ENCODE measurements at regions not wholly inside any gene's neighbourhood (a gene's known extent, or its start where the extent isn't known, plus 50 kb on each side); places are given as distances from the start of the nearest gene placed in this dataset.

GRCh38 chr3:178960918-178961317 is 110.7 kb downstream of the ZMAT3 start:
- Histone ChIP-seq H3K36me3 (ENCODE audit: control insufficient read depth, insufficient read depth, low read length) (no peaks in the 10 kb centered on the region), H3K4me3 (ENCODE audit: low read length) (no peak overlapping the region), H3K27ac (ENCODE audit: low read depth, low read length) (no peak overlapping the region), H3K27me3 (ENCODE audit: control insufficient read depth, insufficient read depth, low read length, poor library complexity, severe bottlenecking) (peaks cover 11% of the 10 kb centered on the region), H3K9ac (ENCODE audit: extremely low read depth, low read length, poor library complexity, severe bottlenecking) (no peak overlapping the region), H3K9me3 (ENCODE audit: control insufficient read depth, low read length) (no peaks in the 10 kb centered on the region), H3K4me1 (ENCODE audit: control insufficient read depth, insufficient read depth, low read length) (peaks cover 7% of the 10 kb centered on the region)
- DNase-seq = no peak
- peaks cover 25% of the 10 kb centered on the region for H3K27me3 Mint-ChIP-seq (ENCODE audit: insufficient read depth)
- no peak overlapping the region for H3K4me3 Mint-ChIP-seq
- no peaks in the 10 kb centered on the region for H3K9me3 Mint-ChIP-seq
- no peaks in the 10 kb centered on the region for H3K36me3 Mint-ChIP-seq (ENCODE audit: low read depth)
- TF ChIP-seq CTCF (conservative IDR thresholded peaks at IDR 0.05) = no peak
- H3K4me1 Mint-ChIP-seq = peaks cover 36% of the 10 kb centered on the region
- no peak overlapping the region for H3K27ac Mint-ChIP-seq

- H3K4me1 Mint-ChIP-seq = peaks cover 36% of the 10 kb centered on the region
- WGBS, 2 experiments (ENCODE audit: insufficient coverage in 1 of 2, insufficient read length in 1 of 2) = 85 to 87% methylated on average over 1 to 3 of the region's 3 CpGs
- peaks cover 21% of the 10 kb centered on the region for H3K27me3 Mint-ChIP-seq (ENCODE audit: insufficient read depth)
- Histone ChIP-seq H3K36me3 (ENCODE audit: control insufficient read depth, insufficient read depth, low read length) (no peaks in the 10 kb centered on the region), H3K27me3 (ENCODE audit: control insufficient read depth, insufficient read depth, low read length, poor library complexity, severe bottlenecking) (peaks cover 3% of the 10 kb centered on the region), H3K9ac (ENCODE audit: extremely low read depth, low read length, poor library complexity, severe bottlenecking) (no peak overlapping the region), H3K27ac (ENCODE audit: low read depth, low read length) (no peak overlapping the region), H3K9me3 (ENCODE audit: control insufficient read depth, low read length) (no peaks in the 10 kb centered on the region), H3K4me3 (ENCODE audit: low read length) (no peak overlapping the region), H3K4me1 (ENCODE audit: control insufficient read depth, insufficient read depth, low read length) (peaks cover 7% of the 10 kb centered on the region)
- TF ChIP-seq CTCF (conservative IDR thresholded peaks at IDR 0.05) = no peak
- H3K27ac Mint-ChIP-seq = no peak overlapping the region
- H3K9me3 Mint-ChIP-seq = no peaks in the 10 kb centered on the region
- no peak for DNase-seq
- H3K4me3 Mint-ChIP-seq = no peak overlapping the region
- no peaks in the 10 kb centered on the region for H3K36me3 Mint-ChIP-seq (ENCODE audit: low read depth)
Measured at GRCh38 chr3:178960181-178960580, 111.4 kb downstream of the ZMAT3 start.

GRCh38 chr3:178950676-178951075 is 120.9 kb downstream of the ZMAT3 start:
- no peak for DNase-seq
- Histone ChIP-seq H3K36me3 (ENCODE audit: control insufficient read depth, insufficient read depth, low read length) (no peaks in the 10 kb centered on the region), H3K9me3 (ENCODE audit: control insufficient read depth, low read length) (peaks cover 12% of the 10 kb centered on the region), H3K9ac (ENCODE audit: extremely low read depth, low read length, poor library complexity, severe bottlenecking) (no peak overlapping the region), H3K27ac (ENCODE audit: low read depth, low read length) (no peak overlapping the region), H3K4me3 (ENCODE audit: low read length) (no peak overlapping the region), H3K4me1 (ENCODE audit: control insufficient read depth, insufficient read depth, low read length) (no peaks in the 10 kb centered on the region), H3K27me3 (ENCODE audit: control insufficient read depth, insufficient read depth, low read length, poor library complexity, severe bottlenecking) (peaks cover 7% of the 10 kb centered on the region)
- WGBS, 2 experiments (ENCODE audit: insufficient coverage in 1 of 2, insufficient read length in 1 of 2) = 90 to 91% methylated on average over 2 of the region's 2 CpGs
- H3K27me3 Mint-ChIP-seq (ENCODE audit: insufficient read depth) = peaks cover 15% of the 10 kb centered on the region
- H3K36me3 Mint-ChIP-seq (ENCODE audit: low read depth) = no peaks in the 10 kb centered on the region
- no peak overlapping the region for H3K4me3 Mint-ChIP-seq
- TF ChIP-seq CTCF (conservative IDR thresholded peaks at IDR 0.05) = no peak
- peaks cover 9% of the 10 kb centered on the region for H3K9me3 Mint-ChIP-seq
- H3K4me1 Mint-ChIP-seq = no peaks in the 10 kb centered on the region
- H3K27ac Mint-ChIP-seq = no peak overlapping the region

All from endodermal cell (in vitro differentiated cells).